NCI-H1105 treated with DMSO at 0.1 percent for 48 hours (cell line): ENCODE measurements at regions not wholly inside any gene's neighbourhood (a gene's known extent, or its start where the extent isn't known, plus 50 kb on each side); places are given as distances from the start of the nearest gene placed in this dataset.

Source experiments
- DNase-seq: peaks from one replicate; lab custom pipeline; 2025; lab: John Stamatoyannopoulos, UW

- no peak for DNase-seq
These were observed 320.9 kb upstream of the PRDM1 start for GRCh38 chr6:105765239-105765638.

DNA sequence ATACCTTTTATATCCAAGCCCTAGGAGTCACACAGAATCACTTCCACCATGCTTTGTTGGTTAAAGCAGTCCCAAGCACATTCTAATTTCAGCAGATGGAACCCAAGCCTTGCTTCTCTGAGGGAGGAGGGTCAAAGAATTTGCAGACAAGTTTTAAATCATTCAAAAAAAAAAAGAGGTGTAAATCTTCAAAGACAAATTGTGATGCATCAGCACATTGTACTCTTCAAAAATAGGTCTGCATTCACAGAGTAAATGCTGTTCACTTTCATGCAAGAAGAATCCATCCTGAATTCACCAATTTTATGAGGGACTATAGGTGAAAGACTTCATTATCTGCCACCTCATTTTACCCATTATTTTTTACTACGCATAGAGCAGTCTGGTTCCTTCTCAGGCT is 321.8 kb upstream of the PRDM1 start:
- DNase-seq: no peak

GRCh38 chr6:105763866-105764265 is 322.3 kb upstream of the PRDM1 start:
- no peak for DNase-seq

GRCh38 chr6:105760746-105761145 is 325.4 kb upstream of the PRDM1 start:
- DNase-seq: no peak

DNA sequence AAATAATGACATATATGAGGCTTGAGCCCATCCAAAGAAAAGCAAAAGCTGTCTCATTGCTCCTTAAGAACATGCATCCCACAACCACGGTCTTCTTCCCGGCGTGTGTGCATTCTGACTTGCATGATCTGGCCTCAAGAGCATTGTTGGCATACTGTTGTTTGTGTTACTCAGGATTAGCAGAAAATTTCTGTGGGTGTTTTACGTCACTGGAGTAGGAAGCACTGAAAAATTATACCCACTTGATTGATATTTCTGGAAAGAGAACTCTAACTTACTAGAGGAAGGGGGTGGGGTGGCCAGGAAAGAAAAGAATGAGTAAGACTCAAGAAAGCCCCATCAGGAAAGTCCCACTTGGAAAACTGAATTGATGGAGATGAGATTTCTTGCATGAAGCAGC is 326.2 kb upstream of the PRDM1 start:
- DNase-seq: no peak

DNA sequence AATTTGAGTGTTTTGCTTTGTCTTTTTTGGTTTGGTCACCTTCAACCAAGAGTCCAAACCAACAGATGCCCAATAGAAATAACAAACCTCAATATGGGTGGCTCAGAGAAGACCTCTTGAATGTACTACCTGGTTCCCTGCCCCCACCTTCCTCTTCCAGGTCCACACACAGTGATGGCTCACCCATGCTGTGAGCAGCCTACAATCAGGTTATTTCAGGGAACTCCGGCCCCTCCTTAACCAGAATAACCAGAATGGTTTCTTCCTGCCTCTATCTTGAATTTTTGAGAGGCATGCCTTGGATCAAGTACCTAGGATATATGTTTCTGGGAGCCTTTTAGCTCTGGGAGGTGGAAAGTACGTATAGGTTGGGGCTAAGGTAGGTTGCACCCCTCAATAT is 327.1 kb upstream of the PRDM1 start:
- no peak for DNase-seq

GRCh38 chr6:105757512-105758200 is 328.5 kb upstream of the PRDM1 start:
- DNase-seq: peak; percentile 86

DNA sequence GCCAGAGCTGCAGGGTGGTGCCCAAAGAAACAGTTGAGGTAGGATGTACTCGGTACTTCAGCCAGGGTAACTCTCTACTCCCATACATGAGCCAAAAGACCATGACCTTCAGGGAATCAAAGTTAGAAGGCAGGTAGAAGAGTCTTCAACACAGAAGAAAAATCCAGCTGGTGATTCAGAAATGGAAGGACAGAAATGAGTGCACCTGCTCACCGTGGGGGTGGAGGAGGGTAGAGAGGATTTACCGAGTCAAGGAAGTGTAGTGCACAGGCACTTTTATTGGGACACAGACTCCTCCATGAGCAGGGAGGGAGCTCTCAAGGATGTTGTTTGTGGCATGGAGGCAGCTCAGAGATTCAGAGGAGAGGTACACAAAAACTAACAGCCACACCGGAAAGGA is 330.3 kb upstream of the PRDM1 start:
- no peak for DNase-seq

GRCh38 chr6:105753620-105754211 is 332.4 kb upstream of the PRDM1 start:
- no peak for DNase-seq

DNA sequence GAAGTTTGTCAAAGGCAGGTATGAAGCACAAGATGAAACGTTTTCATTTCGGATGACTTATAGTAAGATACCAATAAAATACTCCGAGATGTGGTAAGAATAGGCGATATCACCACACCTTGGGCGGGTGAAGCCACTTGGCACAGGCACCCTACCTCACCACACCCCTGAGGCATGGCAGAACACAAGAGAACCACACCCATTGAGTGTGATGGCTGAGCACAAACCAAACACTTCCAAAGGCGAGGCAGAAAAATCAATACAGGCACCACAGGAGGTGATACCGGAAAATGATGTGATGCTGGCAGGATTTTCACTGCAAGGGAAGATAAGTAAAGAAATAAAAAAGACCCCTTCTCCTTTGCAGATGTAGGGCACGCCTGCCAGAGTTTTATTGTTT is 332.9 kb upstream of the PRDM1 start:
- no peak for DNase-seq

- DNase-seq: no peak
These were observed 336.0 kb upstream of the PRDM1 start for GRCh38 chr6:105750089-105750488.

DNA sequence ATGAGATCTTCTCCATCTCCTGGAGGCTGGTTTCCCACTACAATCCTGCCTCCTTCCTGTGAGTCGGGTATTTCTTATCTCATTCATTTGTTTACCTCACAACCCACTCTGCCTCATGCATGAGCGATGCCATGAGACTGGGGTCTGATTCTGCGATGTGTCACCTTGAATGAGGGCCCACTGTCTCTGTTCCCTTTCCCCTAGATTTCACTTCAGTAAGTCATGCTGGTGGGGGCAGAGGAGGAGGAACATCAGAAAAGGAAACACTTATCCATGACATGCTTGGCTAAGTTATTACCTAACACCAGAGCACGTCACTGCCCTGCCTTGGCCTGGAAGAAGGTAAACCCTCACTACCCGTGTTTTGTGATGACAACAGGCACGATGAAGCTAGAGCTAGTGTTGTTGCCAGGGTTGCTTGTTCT is 337.4 kb upstream of the PRDM1 start:
- no peak for DNase-seq

GRCh38 chr6:105747823-105748405 is 338.2 kb upstream of the PRDM1 start:
- no peak for DNase-seq

DNA sequence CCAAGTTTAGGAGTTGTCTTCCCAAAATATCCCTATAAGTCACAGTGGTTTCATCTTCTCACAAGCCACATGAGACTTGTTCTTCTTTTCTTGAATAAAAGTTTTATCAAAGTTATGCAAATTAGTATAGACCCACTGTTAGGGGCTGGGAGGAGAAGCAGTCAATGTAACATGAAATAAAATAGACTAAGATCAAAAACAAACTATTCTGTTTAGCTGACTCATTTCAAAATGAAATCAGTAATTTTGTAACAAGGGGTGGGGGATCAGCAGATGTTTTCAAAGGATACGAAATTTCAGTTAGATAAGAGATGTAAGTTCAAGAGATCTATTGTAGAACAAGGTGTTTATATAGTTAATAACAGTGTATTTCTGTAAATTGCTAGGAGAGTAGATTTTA is 339.6 kb upstream of the PRDM1 start:
- peak; percentile 80 for DNase-seq

GRCh38 chr6:105746130-105746505 is 340.0 kb upstream of the PRDM1 start:
- peak; percentile 52 for DNase-seq

DNA sequence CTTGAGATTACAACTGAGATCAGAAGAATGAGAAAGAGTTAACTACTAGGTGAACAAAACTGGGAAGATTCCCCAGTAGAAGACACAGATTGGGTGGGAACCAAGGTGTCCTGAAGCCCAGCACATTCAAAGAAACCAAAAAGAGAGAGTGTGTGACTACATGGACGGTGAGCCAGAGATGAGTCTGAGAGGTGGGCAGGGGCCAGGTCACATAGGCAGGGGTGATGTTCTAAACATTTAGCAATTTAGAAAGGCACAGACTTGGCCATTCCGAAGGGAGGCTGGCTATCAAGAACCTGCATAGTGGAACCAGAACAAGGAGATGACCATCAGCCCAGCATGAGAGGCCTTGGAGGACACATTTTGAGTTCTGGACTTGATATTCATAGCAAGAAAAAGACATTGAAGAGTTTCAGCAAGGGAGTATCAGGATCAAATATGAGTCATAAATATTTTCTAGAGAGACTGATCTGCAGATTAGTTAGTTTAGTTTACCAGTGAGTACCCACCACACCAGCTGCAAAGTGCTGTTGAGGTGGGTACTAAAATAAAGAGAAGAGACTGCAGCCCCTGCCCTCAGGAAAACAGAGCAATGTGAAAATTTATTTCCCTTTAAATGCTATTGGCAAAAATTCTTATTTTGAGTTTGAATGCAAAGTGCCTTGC is 340.5 kb upstream of the PRDM1 start:
- DNase-seq: no peak

DNA sequence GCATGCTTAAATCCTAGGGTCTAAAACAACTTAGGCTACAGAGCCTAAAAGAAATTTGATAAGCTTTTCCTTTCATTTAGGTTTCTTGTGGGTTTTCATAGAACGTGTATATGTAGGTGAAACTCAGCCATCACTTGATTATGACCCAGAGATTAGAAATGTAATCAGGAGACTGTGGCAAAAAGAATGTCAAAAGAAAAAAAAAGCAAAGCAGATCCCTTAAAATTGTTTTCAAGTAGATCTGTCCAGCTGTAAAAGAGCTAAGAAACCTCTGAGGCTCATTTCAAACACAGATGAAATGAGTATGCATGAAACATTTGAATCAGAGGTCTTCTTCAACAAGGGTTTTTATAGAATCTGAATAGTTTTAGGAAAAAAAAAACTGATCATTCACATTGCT is 341.3 kb upstream of the PRDM1 start:
- no peak for DNase-seq

GRCh38 chr6:105740946-105741645 is 338.2 kb upstream of the PREP start:
- peak; percentile 54 for DNase-seq

DNA sequence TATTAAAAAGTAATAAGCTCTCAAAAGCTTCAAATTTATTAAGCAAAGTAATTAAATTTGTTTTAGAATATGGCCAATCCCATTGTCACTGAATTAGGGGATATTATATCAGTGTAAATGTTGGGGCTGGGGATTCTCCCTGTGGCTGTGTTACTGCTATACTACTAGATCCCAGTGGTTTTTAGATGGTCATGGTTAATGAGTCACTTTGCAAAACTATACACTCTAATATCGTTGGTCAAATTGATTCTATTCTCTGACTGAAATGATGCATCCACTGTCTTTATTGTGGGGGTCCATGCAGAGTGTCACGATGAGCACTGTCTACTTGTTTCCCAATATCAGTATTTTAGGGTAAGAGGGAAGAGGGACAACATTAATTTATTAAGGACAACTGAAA is 336.9 kb upstream of the PREP start:
- no peak for DNase-seq

DNA sequence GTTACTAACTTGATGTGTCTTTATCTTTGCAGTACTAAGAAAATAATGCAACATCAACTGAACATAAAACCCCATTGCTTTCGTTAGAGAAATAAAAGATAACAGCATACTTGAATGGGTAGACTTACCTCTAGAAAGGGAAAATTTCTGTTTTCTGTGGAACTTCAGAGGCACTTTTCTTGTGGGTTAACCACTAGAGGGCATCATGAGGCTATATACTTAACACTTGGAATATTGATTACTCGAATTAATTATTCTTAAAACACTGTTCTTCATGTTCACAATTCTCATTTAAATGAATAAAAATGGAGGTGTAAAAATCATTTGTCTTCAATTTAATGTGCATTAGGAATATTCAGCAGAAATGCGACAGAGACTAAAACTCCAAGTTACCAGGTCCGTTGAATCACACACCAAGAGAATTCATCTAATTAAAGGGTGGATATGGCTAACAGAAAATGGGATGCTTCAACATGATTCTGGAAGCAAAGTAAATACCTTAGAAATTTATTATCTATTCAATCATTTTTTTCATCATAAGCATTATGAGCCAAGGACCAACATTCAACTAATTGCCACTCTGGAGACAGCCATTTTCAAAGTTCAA is 330.8 kb upstream of the PREP start:
- DNase-seq: peak; percentile 61

GRCh38 chr6:105728995-105729394 is 326.1 kb upstream of the PREP start:
- no peak for DNase-seq
